ENCODE measurements at regions not wholly inside any gene's neighbourhood (a gene's known extent, or its start where the extent isn't known, plus 50 kb on each side); places are given as distances from the start of the nearest gene placed in this dataset.

DNA sequence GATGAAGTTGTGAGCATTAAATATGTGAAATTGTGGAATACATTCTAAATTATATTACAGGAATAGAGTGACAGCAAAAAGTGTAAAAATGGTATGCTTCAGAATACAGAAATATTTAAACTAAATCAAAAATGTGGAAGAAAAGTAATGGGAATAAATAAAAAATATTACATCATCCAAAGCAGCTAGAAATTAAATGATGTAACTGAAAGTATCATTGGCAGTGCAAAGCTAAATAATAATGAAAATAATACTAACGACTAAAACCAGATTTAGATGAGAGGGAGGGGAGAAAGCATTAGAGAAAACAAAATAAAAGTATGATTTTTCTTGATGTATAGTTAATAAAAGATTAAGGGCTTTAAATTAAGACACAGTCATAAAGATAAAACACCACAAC lies 1104.0 kb downstream of the EPHA7 start:
- Histone ChIP-seq H3K18ac (ENCODE audit: extremely low read depth, low read length) (no peak overlapping the region), H2BK20ac (ENCODE audit: low read length) (no peak overlapping the region), H2BK120ac (replicated peaks; ENCODE audit: low read depth, low read length) (no peak overlapping the region), H2BK5ac (ENCODE audit: low read depth, low read length) (no peak overlapping the region), H4K91ac (replicated peaks; ENCODE audit: insufficient read length, low read length) (no peak overlapping the region), H3K23ac (ENCODE audit: insufficient read length) (no peak overlapping the region), H3K56ac (replicated peaks; ENCODE audit: insufficient read length, low read depth, low read length) (no peak overlapping the region), H3K9me3 (ENCODE audit: insufficient read depth in 2 of 2, low read depth in 1 of 2, low read length in 1 of 2) (no peaks in the 10 kb centered on the region), H3K36me3 (ENCODE audit: control insufficient read depth in 2 of 4, insufficient read depth in 4 of 4, low read length in 3 of 4) (no peaks in the 10 kb centered on the region), H2AK5ac (ENCODE audit: low read depth, low read length) (no peak overlapping the region), H3K4me1 (replicated peaks in 1 of 4; ENCODE audit: control insufficient read depth in 3 of 4, insufficient read depth in 4 of 4, low read length in 3 of 4) (no peaks in the 10 kb centered on the region), H3K14ac (ENCODE audit: insufficient read length) (no peak overlapping the region), H3K23me2 (ENCODE audit: low read depth, low read length) (no peaks in the 10 kb centered on the region), H3K27me3 (replicated peaks in 1 of 4; ENCODE audit: control insufficient read depth in 3 of 4, extremely low read depth in 1 of 4, insufficient read depth in 3 of 4, low read length in 3 of 4) (no peaks in the 10 kb centered on the region), H3K27ac (ENCODE audit: low read depth, low read length) (no peak overlapping the region), H4K8ac (ENCODE audit: extremely low read depth, insufficient read depth, low read length) (no peak overlapping the region), H4K20me1 (replicated peaks in 1 of 2; ENCODE audit: control insufficient read depth in 1 of 2, insufficient read depth in 2 of 2, low read length in 2 of 2) (no peaks in the 10 kb centered on the region), H3K9ac (replicated peaks in 1 of 4; ENCODE audit: extremely low read depth in 1 of 4, low read depth in 3 of 4, low read length in 3 of 4) (no peak overlapping the region), H3K4me2 (ENCODE audit: insufficient read depth in 1 of 2, low read depth in 2 of 2, low read length in 2 of 2) (no peak overlapping the region), H4K5ac (ENCODE audit: insufficient read length, low read depth, low read length) (no peak overlapping the region), H2BK12ac (ENCODE audit: low read depth, low read length) (no peak overlapping the region), H2BK15ac (ENCODE audit: low read length) (no peak overlapping the region), H3K4me3 (ENCODE audit: extremely low read depth in 1 of 4, insufficient read depth in 2 of 4, low read depth in 3 of 4, low read length in 4 of 4) (no peak overlapping the region), H2AFZ (ENCODE audit: low read length) (no peak overlapping the region), H3K4ac (replicated peaks; ENCODE audit: insufficient read length, low read depth, low read length) (no peak overlapping the region), H3K79me2 (ENCODE audit: control insufficient read depth in 1 of 2, insufficient read depth in 2 of 2, low read length in 2 of 2) (no peaks in the 10 kb centered on the region), H3K79me1 (ENCODE audit: low read depth, low read length) (no peaks in the 10 kb centered on the region)
- WGBS, 2 experiments (ENCODE audit: extremely low coverage in 1 of 2, insufficient coverage in 1 of 2, insufficient read length in 1 of 2, insufficient replicate concordance in 2 of 2, low coverage in 1 of 2, low lambda C conversion rate in 2 of 2, missing lambda C conversion rate in 1 of 2), result 89% methylated on average over 1 of the region's 1 CpG; no CpG with 5 or more reads in 1 of the 2 experiments
- no peak for DNase-seq (ENCODE audit: low read depth in 1 of 2, low spot score in 2 of 2)
- CTCF ChIA-PET (ENCODE audit: partially characterized antibody), result no interaction called here
- POLR2A ChIA-PET (ENCODE audit: partially characterized antibody), result no interaction called here
- FAIRE-seq, result no peak
- TF ChIP-seq, protein P1, sequence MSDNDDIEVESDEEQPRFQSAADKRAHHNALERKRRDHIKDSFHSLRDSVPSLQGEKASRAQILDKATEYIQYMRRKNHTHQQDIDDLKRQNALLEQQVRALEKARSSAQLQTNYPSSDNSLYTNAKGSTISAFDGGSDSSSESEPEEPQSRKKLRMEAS (IDR thresholded peaks at IDR 0.05), result no peak
- no peak for TF ChIP-seq POU5F1 (IDR thresholded peaks at IDR 0.05; ENCODE audit: low read depth, low read length)

Data from H1 (cell line).